OCI-LY1 (cell line): ENCODE measurements at regions not wholly inside any gene's neighbourhood (a gene's known extent, or its start where the extent isn't known, plus 50 kb on each side); places are given as distances from the start of the nearest gene placed in this dataset.

Experiments used
- H2AFZ ChIP-seq: fragments of 200-600 bp; sonication (generic), shearing (Covaris generic); 2 replicates; pipeline ENCODE4 v1.6.0; 2014; ENCODE audit warnings: antibody characterized with exemption, mild to moderate bottlenecking, low read length
- H3F3A ChIP-seq: fragments of 200-600 bp; sonication (generic), shearing (Covaris generic); 2 replicates; pipeline ENCODE4 v1.6.0; 2014; ENCODE audit warnings: mild to moderate bottlenecking, antibody characterized with exemption, low read length, moderate library complexity; ENCODE audit not compliant: insufficient read depth
- H3K27ac ChIP-seq: fragments of 200-600 bp; sonication (generic); 2 replicates; pipeline ENCODE4 v1.5.1; 2014; ENCODE audit warnings: low read length, mixed run types, mild to moderate bottlenecking, low read depth; ENCODE audit not compliant: poor library complexity, severe bottlenecking
- H3K27me3 ChIP-seq: fragments of 200-600 bp; sonication (generic); 2 replicates; pipeline ENCODE4 v1.6.0; 2014; ENCODE audit warnings: antibody characterized with exemption, mild to moderate bottlenecking, low read length, moderate library complexity; ENCODE audit not compliant: insufficient read depth
- H3K36me3 ChIP-seq: fragments of 200-600 bp; sonication (generic); 2 replicates; pipeline ENCODE4 v1.6.1; 2014; ENCODE audit warnings: mild to moderate bottlenecking, antibody characterized with exemption, low read length, moderate library complexity, mixed read lengths; ENCODE audit not compliant: insufficient read depth
- H3K4me1 ChIP-seq: fragments of 200-600 bp; sonication (generic); 2 replicates; pipeline ENCODE4 v1.5.1; 2014; ENCODE audit warnings: mild to moderate bottlenecking, low read length, moderate library complexity; ENCODE audit not compliant: insufficient read depth, severe bottlenecking
- H3K4me2 ChIP-seq: fragments of 200-600 bp; sonication (generic), shearing (Covaris generic); 2 replicates; pipeline ENCODE4 v1.6.1; 2014; ENCODE audit warnings: low read length
- H3K4me3 ChIP-seq: fragments of 200-600 bp; sonication (generic); 2 replicates; pipeline ENCODE4 v1.5.1; 2014; ENCODE audit warnings: low read length, low read depth, mild to moderate bottlenecking, mixed read lengths; ENCODE audit not compliant: poor library complexity, severe bottlenecking
- H3K79me2 ChIP-seq: fragments of 200-600 bp; shearing (Covaris generic); 2 replicates; pipeline ENCODE4 v1.6.1; 2016; ENCODE audit warnings: mixed run types, low read length, mixed read lengths; ENCODE audit not compliant: insufficient read depth
- H3K9ac ChIP-seq: fragments of 200-600 bp; sonication (generic), shearing (Covaris generic); 2 replicates; pipeline ENCODE4 v1.6.1; 2014; ENCODE audit warnings: mild to moderate bottlenecking, low read length, mixed read lengths
- H3K9me2 ChIP-seq: fragments of 200-600 bp; sonication (generic), shearing (Covaris generic); 2 replicates; pipeline ENCODE4 v1.6.1; 2014; ENCODE audit warnings: low read depth, mild to moderate bottlenecking, low read length, mixed read lengths
- H3K9me3 ChIP-seq: fragments of 200-600 bp; shearing (Covaris generic); 2 replicates; pipeline ENCODE4 v1.6.1; 2014; ENCODE audit warnings: low read length, mixed read lengths
- H4K20me1 ChIP-seq: fragments of 200-600 bp; sonication (generic), shearing (Covaris generic); 2 replicates; pipeline ENCODE4 v1.6.0; 2016; ENCODE audit warnings: mild to moderate bottlenecking, low read length; ENCODE audit not compliant: insufficient read depth
- EZH2 ChIP-seq: fragments of 200-600 bp; sonication (generic), shearing (Covaris generic); IDR thresholded peaks from 2 replicates; pipeline ENCODE4 v1.8.0; 2017; ENCODE audit warnings: borderline replicate concordance, mixed run types, mild to moderate bottlenecking, antibody characterized with exemption, low read length, moderate library complexity, mixed read lengths
- TF ChIP-seq, protein P1 (sequence below): fragments of 200-600 bp; sonication (generic), shearing (Covaris generic); IDR thresholded peaks from 2 replicates; pipeline ENCODE4 v1.5.1; 2017; ENCODE audit warnings: mild to moderate bottlenecking, antibody characterized with exemption, low read length, moderate library complexity, mixed read lengths

DNA sequence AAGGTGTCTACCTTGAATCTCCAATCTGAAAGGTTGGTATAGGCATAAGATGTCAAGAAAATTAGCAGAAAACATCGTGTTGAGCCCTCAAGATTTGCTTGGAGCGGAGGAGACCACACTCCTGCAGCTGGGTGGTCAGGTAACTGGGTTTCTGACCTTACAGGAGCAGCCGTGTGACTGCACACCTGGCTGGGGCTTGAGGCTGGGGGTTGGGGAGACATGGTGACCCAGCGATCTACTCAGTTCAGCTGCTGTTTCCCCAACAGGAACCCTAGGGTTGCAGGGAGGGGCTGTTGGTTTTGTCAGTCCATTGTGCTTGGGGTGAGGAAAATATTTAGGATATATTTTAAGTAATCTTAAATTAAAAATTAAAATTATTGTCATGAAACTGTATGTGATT lies 147.0 kb upstream of the ZNF32 start:
- H3K9me2 ChIP-seq: no peaks in the 10 kb centered on the region
- H3K4me3 ChIP-seq: no peak overlapping the region
- no peaks in the 10 kb centered on the region for H3K79me2 ChIP-seq
- no peak overlapping the region for H3K9ac ChIP-seq
- H3K9me3 ChIP-seq: no peaks in the 10 kb centered on the region
- H3K4me2 ChIP-seq: no peak overlapping the region
- H3F3A ChIP-seq: no peaks in the 10 kb centered on the region
- H3K27me3 ChIP-seq: no peaks in the 10 kb centered on the region
- H3K4me1 ChIP-seq: no peaks in the 10 kb centered on the region
- H4K20me1 ChIP-seq: no peaks in the 10 kb centered on the region
- H2AFZ ChIP-seq: no peak overlapping the region
- TF ChIP-seq EZH2: no peak
- TF ChIP-seq, protein P1, sequence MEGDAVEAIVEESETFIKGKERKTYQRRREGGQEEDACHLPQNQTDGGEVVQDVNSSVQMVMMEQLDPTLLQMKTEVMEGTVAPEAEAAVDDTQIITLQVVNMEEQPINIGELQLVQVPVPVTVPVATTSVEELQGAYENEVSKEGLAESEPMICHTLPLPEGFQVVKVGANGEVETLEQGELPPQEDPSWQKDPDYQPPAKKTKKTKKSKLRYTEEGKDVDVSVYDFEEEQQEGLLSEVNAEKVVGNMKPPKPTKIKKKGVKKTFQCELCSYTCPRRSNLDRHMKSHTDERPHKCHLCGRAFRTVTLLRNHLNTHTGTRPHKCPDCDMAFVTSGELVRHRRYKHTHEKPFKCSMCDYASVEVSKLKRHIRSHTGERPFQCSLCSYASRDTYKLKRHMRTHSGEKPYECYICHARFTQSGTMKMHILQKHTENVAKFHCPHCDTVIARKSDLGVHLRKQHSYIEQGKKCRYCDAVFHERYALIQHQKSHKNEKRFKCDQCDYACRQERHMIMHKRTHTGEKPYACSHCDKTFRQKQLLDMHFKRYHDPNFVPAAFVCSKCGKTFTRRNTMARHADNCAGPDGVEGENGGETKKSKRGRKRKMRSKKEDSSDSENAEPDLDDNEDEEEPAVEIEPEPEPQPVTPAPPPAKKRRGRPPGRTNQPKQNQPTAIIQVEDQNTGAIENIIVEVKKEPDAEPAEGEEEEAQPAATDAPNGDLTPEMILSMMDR: no peak
- no peak overlapping the region for H3K27ac ChIP-seq
- H3K36me3 ChIP-seq: no peaks in the 10 kb centered on the region

DNA sequence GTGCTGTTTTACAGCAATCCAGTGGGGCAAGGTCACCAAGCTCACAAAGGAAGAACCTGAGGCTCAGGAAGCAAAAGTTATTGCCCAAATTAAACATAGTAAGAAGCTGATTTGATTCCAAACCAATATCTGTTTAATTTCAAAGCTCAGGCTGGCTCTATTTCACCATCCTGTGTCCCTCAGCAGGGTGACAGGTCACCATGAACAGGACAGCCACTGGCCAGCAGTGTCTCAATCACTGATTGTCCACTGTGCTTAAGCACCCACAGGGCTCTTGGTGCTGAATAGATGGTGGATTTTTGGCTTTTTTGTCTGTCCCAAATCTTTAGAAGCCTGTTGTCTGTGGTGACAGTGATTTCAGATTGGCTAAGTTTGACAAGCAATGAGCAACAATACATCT lies 146.4 kb upstream of the ZNF32 start:
- H3K4me2 ChIP-seq: no peak overlapping the region
- no peaks in the 10 kb centered on the region for H3F3A ChIP-seq
- no peak overlapping the region for H3K4me3 ChIP-seq
- no peaks in the 10 kb centered on the region for H4K20me1 ChIP-seq
- no peaks in the 10 kb centered on the region for H3K9me2 ChIP-seq
- no peaks in the 10 kb centered on the region for H3K36me3 ChIP-seq
- no peak overlapping the region for H3K9ac ChIP-seq
- H2AFZ ChIP-seq: no peak overlapping the region
- no peaks in the 10 kb centered on the region for H3K79me2 ChIP-seq
- no peaks in the 10 kb centered on the region for H3K4me1 ChIP-seq
- H3K27me3 ChIP-seq: no peaks in the 10 kb centered on the region
- TF ChIP-seq EZH2: no peak
- TF ChIP-seq, protein P1: no peak
- H3K27ac ChIP-seq: no peak overlapping the region
- no peaks in the 10 kb centered on the region for H3K9me3 ChIP-seq

DNA sequence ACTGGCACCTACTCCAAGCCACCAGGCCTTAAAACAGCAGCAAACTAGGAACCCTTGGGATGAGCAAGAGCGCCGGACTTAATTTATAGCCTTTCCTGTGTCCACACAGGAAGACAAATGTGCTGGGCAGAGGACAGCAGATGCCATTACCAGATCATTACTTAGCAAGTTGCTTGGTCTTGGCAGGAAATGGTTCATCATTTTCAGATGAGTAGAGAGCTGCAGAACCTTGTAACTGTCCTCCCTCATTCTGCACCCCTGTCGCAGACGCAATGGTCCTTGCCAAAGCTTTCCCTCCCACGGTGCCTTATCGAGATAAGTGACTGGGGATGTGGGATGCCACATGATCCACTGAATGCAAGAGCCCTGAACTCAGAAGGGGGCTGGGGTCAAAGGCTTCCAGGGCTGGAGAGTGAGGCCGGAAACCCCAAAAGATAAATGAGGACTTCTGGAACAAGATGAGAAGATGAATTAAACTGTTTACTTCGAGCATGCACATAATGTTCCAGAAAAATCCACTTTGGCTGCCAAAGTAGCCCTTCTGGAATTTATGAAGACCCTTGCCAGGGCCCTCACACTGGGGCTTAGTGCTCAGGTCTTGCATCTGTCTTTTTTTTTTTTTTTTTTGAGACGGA lies 145.6 kb upstream of the ZNF32 start:
- Histone ChIP-seq H3K4me2 (no peak overlapping the region), H3F3A (no peaks in the 10 kb centered on the region), H3K9me3 (no peaks in the 10 kb centered on the region), H3K27ac (no peak overlapping the region), H3K9ac (no peak overlapping the region), H3K36me3 (no peaks in the 10 kb centered on the region), H3K4me1 (no peaks in the 10 kb centered on the region), H2AFZ (no peak overlapping the region), H3K9me2 (no peaks in the 10 kb centered on the region), H4K20me1 (no peaks in the 10 kb centered on the region), H3K79me2 (no peaks in the 10 kb centered on the region), H3K27me3 (no peaks in the 10 kb centered on the region), H3K4me3 (no peak overlapping the region)
- TF ChIP-seq EZH2: no peak
- TF ChIP-seq, protein P1: no peak
